Neural crest cell (in vitro differentiated cells): ENCODE measurements at regions not wholly inside any gene's neighbourhood (a gene's known extent, or its start where the extent isn't known, plus 50 kb on each side); places are given as distances from the start of the nearest gene placed in this dataset.
A peak's percentile ranks its signal among the peaks of the same experiment; 100 is the strongest.

Experiments used
- DNase-seq: peaks from one replicate; pipeline ENCODE4 v3.0.0; 2021; ENCODE audit warnings: low read depth, mixed read lengths, low spot score
- H3K27ac Mint-ChIP-seq: one replicate; pipeline ENCODE4 v1.8.0; 2021; ENCODE audit warnings: mild to moderate bottlenecking, mixed read lengths; ENCODE audit not compliant: unreplicated experiment
- H3K27me3 Mint-ChIP-seq: 2 replicates; pipeline ENCODE4 v1.8.0; 2021; ENCODE audit warnings: low read depth, mild to moderate bottlenecking, mixed read lengths
- H3K36me3 Mint-ChIP-seq: 2 replicates; pipeline ENCODE4 v1.8.0; 2021; ENCODE audit warnings: low read depth, mild to moderate bottlenecking, mixed read lengths
- H3K4me1 Mint-ChIP-seq: 2 replicates; pipeline ENCODE4 v1.8.0; 2021; ENCODE audit warnings: mixed read lengths
- H3K4me3 Mint-ChIP-seq: one replicate; pipeline ENCODE4 v1.8.0; 2021; ENCODE audit warnings: mild to moderate bottlenecking, mixed read lengths
- H3K9me3 Mint-ChIP-seq: 2 replicates; pipeline ENCODE4 v1.8.0; 2021; ENCODE audit warnings: mixed read lengths
- CTCF ChIP-seq: fragments of 200-600 bp; sonication (generic); conservative IDR thresholded peaks from 2 replicates; pipeline ENCODE4 v1.5.0; 2021; ENCODE audit warnings: antibody characterized with exemption, mild to moderate bottlenecking

DNA sequence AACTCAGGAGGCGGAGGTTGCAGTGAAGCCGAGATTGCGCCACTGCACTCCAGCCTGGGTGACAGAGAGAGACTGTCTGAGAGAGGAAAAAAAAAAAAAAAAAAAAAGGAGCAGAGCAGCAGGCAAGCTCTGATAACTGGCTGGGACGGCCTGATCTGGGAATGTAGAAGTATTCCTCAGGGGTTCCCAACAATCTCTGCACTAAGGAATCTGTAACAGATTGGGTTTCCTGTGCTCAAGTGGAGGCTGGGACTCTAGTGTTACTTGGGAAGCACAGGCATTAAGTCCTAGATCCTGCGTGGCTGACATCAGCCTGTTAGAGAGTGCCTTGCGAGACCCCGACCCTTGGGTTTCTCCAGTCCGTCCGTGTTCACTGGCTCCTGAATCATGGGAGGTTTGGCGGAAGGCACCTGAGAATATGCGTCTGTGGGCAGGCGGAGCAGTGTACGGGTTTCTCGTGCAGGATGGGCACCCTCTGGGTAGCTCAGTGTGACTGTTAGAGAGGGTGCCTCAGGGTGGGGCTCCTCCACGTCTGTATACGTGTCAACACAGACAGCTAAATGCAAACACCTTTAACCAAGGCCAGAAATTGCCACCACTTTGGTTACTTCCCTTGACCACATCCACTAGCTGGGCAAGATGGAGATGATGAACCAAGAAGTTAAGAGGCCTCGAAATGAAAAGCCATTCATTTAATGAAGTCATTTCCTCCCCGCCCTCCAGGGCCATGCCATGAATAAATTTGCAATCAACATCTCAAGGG lies 174.9 kb upstream of the RPL38 start:
- Mint-ChIP-seq H3K36me3 (no peaks in the 10 kb centered on the region), H3K9me3 (no peaks in the 10 kb centered on the region), H3K27ac (peak overlapping the region; percentile 43), H3K4me1 (peaks cover 29% of the 10 kb centered on the region), H3K4me3 (no peak overlapping the region), H3K27me3 (peaks cover under 1% of the 10 kb centered on the region)
- no peak for TF ChIP-seq CTCF
- DNase-seq: no peak

GRCh38 chr17:74031316-74032090 lies 172.0 kb upstream of the RPL38 start:
- Mint-ChIP-seq H3K4me3 (no peak overlapping the region), H3K4me1 (peaks cover 8% of the 10 kb centered on the region), H3K27ac (no peak overlapping the region), H3K9me3 (no peaks in the 10 kb centered on the region), H3K27me3 (peaks cover 5% of the 10 kb centered on the region), H3K36me3 (no peaks in the 10 kb centered on the region)
- no peak for TF ChIP-seq CTCF
- DNase-seq: no peak

- Mint-ChIP-seq H3K27me3 (peaks cover 5% of the 10 kb centered on the region), H3K4me3 (no peak overlapping the region), H3K4me1 (peaks cover 13% of the 10 kb centered on the region), H3K9me3 (no peaks in the 10 kb centered on the region), H3K36me3 (no peaks in the 10 kb centered on the region), H3K27ac (no peak overlapping the region)
- no peak for TF ChIP-seq CTCF
- no peak for DNase-seq
Measured at GRCh38 chr17:74032222-74032621, 171.3 kb upstream of the RPL38 start.

DNA sequence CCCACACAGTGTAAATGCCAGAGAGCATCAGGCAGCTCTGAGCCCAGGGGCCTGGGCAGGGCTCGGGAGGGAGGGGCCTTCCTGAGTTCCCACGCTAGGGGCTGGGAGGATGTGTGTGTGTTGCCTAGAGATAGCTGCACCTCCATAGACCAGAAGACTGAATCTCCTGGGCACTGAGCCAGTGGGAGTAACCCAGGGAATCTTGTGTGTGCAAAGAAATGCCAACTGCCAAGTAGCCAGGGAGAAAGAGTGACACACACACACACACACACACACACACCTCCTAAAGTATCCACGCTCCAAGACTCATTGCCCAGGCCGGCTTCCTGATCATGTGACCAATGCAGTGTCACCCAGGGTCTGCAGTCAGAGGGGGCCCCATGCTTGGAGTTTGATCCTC lies 166.2 kb upstream of the RPL38 start:
- Mint-ChIP-seq H3K27ac (peak overlapping the region; percentile 27), H3K9me3 (no peaks in the 10 kb centered on the region), H3K36me3 (no peaks in the 10 kb centered on the region), H3K27me3 (peaks cover 5% of the 10 kb centered on the region), H3K4me3 (no peak overlapping the region), H3K4me1 (peaks cover 8% of the 10 kb centered on the region)
- no peak for TF ChIP-seq CTCF
- no peak for DNase-seq

GRCh38 chr17:74040291-74040690 lies 163.2 kb upstream of the RPL38 start:
- Mint-ChIP-seq H3K36me3 (no peaks in the 10 kb centered on the region), H3K4me3 (no peak overlapping the region), H3K27ac (no peak overlapping the region), H3K4me1 (peaks cover 8% of the 10 kb centered on the region), H3K9me3 (no peaks in the 10 kb centered on the region), H3K27me3 (no peaks in the 10 kb centered on the region)
- DNase-seq: no peak
- TF ChIP-seq CTCF: no peak
